OCI-LY3 (cell line): ENCODE measurements at regions not wholly inside any gene's neighbourhood (a gene's known extent, or its start where the extent isn't known, plus 50 kb on each side); places are given as distances from the start of the nearest gene placed in this dataset.

ENCODE experiments used
- EZH2phosphoT487 ChIP-seq: fragments of 200-600 bp; shearing (Covaris generic); IDR thresholded peaks from 2 replicates; pipeline ENCODE4 v1.6.1; 2018; ENCODE audit warnings: antibody characterized with exemption, mixed run types, low read depth
- TF ChIP-seq, protein P1 (sequence below): fragments of 200-600, 300-600 bp; sonication (generic); IDR thresholded peaks from 2 replicates; pipeline ENCODE4 v1.5.1; 2014; ENCODE audit warnings: antibody characterized with exemption, low read length, low read depth

DNA sequence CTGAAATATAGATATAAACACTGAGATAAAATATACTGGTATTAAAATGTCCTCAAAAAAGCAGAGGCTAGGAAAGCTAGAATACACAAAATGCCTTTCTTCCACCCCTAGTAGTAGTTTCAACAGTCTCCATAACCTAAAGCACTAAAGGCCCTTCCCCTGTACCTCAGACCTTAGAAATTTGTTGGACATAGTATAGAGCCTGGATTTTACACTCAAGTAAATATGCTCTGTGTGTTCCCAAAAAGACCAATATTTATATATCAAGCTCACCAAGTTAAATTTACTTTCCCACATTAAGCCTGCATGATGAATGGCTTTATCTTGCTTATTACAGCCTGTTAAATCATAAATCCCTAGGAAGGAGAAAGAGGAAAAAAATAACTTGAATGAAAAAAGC, 378.7 kb upstream of the AZI2 start:
- TF ChIP-seq, protein P1, sequence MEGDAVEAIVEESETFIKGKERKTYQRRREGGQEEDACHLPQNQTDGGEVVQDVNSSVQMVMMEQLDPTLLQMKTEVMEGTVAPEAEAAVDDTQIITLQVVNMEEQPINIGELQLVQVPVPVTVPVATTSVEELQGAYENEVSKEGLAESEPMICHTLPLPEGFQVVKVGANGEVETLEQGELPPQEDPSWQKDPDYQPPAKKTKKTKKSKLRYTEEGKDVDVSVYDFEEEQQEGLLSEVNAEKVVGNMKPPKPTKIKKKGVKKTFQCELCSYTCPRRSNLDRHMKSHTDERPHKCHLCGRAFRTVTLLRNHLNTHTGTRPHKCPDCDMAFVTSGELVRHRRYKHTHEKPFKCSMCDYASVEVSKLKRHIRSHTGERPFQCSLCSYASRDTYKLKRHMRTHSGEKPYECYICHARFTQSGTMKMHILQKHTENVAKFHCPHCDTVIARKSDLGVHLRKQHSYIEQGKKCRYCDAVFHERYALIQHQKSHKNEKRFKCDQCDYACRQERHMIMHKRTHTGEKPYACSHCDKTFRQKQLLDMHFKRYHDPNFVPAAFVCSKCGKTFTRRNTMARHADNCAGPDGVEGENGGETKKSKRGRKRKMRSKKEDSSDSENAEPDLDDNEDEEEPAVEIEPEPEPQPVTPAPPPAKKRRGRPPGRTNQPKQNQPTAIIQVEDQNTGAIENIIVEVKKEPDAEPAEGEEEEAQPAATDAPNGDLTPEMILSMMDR: no peak
- TF ChIP-seq EZH2phosphoT487: no peak
